Calu3 (cell line): ENCODE measurements at regions not wholly inside any gene's neighbourhood (a gene's known extent, or its start where the extent isn't known, plus 50 kb on each side); places are given as distances from the start of the nearest gene placed in this dataset.

Experiments
- BruUV-seq: library from RNA; stranded (reverse); fragments of 400-500 nt; replicated peaks from 2 replicates; lab custom pipeline; 2021; lab: Mats Ljungman, UMichigan
- CTCF ChIA-PET: fragments of 300-600 bp; sonication (Branson Sonifier 250); formaldehyde crosslinking; loops from one replicate; lab custom pipeline; 2022; ENCODE audit warnings: antibody characterized with exemption; lab: Charles Lee
- DNase-seq: peaks from one replicate; pipeline ENCODE4 v3.0.0; 2022
- H3K27ac Mint-ChIP-seq: one replicate; pipeline ENCODE4 v1.8.0; 2022; ENCODE audit warnings: mixed read lengths; ENCODE audit not compliant: unreplicated experiment
- H3K27me3 Mint-ChIP-seq: one replicate; pipeline ENCODE4 v1.8.0; 2022; ENCODE audit warnings: mixed read lengths; ENCODE audit not compliant: unreplicated experiment
- H3K36me3 Mint-ChIP-seq: one replicate; pipeline ENCODE4 v1.8.0; 2022; ENCODE audit warnings: mild to moderate bottlenecking, moderate library complexity, mixed read lengths; ENCODE audit not compliant: insufficient read depth, unreplicated experiment
- H3K4me1 Mint-ChIP-seq: one replicate; pipeline ENCODE4 v1.8.0; 2022; ENCODE audit warnings: mild to moderate bottlenecking, low read depth, mixed read lengths; ENCODE audit not compliant: unreplicated experiment
- H3K4me3 Mint-ChIP-seq: one replicate; pipeline ENCODE4 v1.8.0; 2022; ENCODE audit warnings: mild to moderate bottlenecking, low read depth, moderate library complexity, mixed read lengths; ENCODE audit not compliant: unreplicated experiment
- H3K9me3 Mint-ChIP-seq: one replicate; pipeline ENCODE4 v1.8.0; 2022; ENCODE audit warnings: low read depth, mixed read lengths; ENCODE audit not compliant: unreplicated experiment
- intact Hi-C: fragments of 100-400 bp; cut with micrococcal nuclease; formaldehyde crosslinking; loops from one replicate; pipeline ENCODE4 v1.10.0; 2022; ENCODE audit not compliant: unreplicated experiment
- TF ChIP-seq, protein P1 (sequence below): fragments of 200-600 bp; IDR thresholded peaks from one replicate; pipeline ENCODE4 v1.8.0; 2022; ENCODE audit warnings: antibody characterized with exemption; ENCODE audit not compliant: unreplicated experiment

DNA sequence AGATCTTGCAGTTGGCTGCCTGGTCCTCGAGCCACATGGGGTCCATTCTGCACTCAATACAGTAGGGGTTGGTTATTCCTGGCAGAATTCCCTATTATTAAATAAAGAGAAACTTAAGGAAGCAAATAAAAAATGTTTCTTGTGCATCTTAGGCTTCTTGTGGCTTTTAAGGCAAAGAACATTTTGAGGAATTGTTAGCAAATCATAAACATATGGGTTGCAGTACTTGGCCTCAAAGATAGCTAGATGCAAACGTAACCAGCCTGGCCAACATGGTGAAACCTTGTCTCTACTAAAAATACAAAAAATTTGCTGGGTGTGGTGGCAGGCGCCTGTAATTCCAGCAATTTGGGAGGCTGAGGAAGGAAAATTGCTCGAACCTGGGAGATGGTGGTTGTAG, 50.8 kb upstream of the KCNA5 start:
- no TSS peak for BruUV-seq
- intact Hi-C loops, result no loop called here
- Mint-ChIP-seq H3K4me1 (no peaks in the 10 kb centered on the region), H3K9me3 (no peaks in the 10 kb centered on the region), H3K4me3 (no peak overlapping the region), H3K36me3 (no peaks in the 10 kb centered on the region), H3K27ac (no peak overlapping the region), H3K27me3 (peaks cover 67% of the 10 kb centered on the region)
- TF ChIP-seq, protein P1, sequence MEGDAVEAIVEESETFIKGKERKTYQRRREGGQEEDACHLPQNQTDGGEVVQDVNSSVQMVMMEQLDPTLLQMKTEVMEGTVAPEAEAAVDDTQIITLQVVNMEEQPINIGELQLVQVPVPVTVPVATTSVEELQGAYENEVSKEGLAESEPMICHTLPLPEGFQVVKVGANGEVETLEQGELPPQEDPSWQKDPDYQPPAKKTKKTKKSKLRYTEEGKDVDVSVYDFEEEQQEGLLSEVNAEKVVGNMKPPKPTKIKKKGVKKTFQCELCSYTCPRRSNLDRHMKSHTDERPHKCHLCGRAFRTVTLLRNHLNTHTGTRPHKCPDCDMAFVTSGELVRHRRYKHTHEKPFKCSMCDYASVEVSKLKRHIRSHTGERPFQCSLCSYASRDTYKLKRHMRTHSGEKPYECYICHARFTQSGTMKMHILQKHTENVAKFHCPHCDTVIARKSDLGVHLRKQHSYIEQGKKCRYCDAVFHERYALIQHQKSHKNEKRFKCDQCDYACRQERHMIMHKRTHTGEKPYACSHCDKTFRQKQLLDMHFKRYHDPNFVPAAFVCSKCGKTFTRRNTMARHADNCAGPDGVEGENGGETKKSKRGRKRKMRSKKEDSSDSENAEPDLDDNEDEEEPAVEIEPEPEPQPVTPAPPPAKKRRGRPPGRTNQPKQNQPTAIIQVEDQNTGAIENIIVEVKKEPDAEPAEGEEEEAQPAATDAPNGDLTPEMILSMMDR, result no peak
- CTCF ChIA-PET, result no interaction called here
- no peak for DNase-seq
